OCI-LY7 (cell line): ENCODE measurements at regions not wholly inside any gene's neighbourhood (a gene's known extent, or its start where the extent isn't known, plus 50 kb on each side); places are given as distances from the start of the nearest gene placed in this dataset.
"Not testable (repeated sequence)": the region's sequence is repeated elsewhere in the genome, so short reads cannot be mapped to it uniquely, and the experiment has no call there.

Experiments used
- BruUV-seq: library from RNA; stranded (reverse); fragments of 400-500 nt; replicated peaks from 2 replicates; lab custom pipeline; 2021; lab: Mats Ljungman, UMichigan
- CTCF ChIA-PET: fragments of 300-600 bp; sonication (Branson Sonifier 250); formaldehyde crosslinking; loops from one replicate; lab custom pipeline; 2022; ENCODE audit warnings: antibody characterized with exemption; ENCODE audit not compliant: unreplicated experiment; lab: Charles Lee
- POLR2A ChIA-PET: fragments of 300-600 bp; sonication (Branson Sonifier 250); formaldehyde crosslinking; loops from one replicate; lab custom pipeline; 2022; ENCODE audit warnings: antibody characterized with exemption; lab: Charles Lee
- DNase-seq: peaks from one replicate; pipeline ENCODE4 v3.0.0-alpha.2; 2015; ENCODE audit warnings: low spot score
- H2AFZ ChIP-seq: fragments of 200-600 bp; sonication (generic), shearing (Covaris generic); 2 replicates; pipeline ENCODE4 v1.6.1; 2014; ENCODE audit warnings: mild to moderate bottlenecking, antibody characterized with exemption, low read length, moderate library complexity
- H3K27ac ChIP-seq: fragments of 200-600 bp; sonication (generic); 2 replicates; pipeline ENCODE4 v1.5.1; 2014; ENCODE audit warnings: mixed run types, low read depth, mild to moderate bottlenecking, moderate library complexity, low read length, inconsistent platforms; ENCODE audit not compliant: poor library complexity, severe bottlenecking
- H3K36me3 ChIP-seq: fragments of 200-600 bp; sonication (generic); 2 replicates; pipeline ENCODE4 v1.6.1; 2014; ENCODE audit warnings: mild to moderate bottlenecking, antibody characterized with exemption, low read length, moderate library complexity, mixed read lengths; ENCODE audit not compliant: insufficient read depth
- H3K4me1 ChIP-seq: fragments of 200-600 bp; sonication (generic); 2 replicates; pipeline ENCODE4 v1.5.1; 2014; ENCODE audit warnings: mild to moderate bottlenecking, low read length; ENCODE audit not compliant: insufficient read depth, poor library complexity, severe bottlenecking
- H3K4me2 ChIP-seq: fragments of 200-600 bp; sonication (generic); 2 replicates; pipeline ENCODE4 v1.6.1; 2014; ENCODE audit warnings: mild to moderate bottlenecking, low read length
- H3K4me3 ChIP-seq: fragments of 200-600 bp; sonication (generic); 2 replicates; pipeline ENCODE4 v1.5.1; 2014; ENCODE audit warnings: mild to moderate bottlenecking, low read depth, low read length; ENCODE audit not compliant: poor library complexity, severe bottlenecking
- H3K79me2 ChIP-seq: fragments of 200-600 bp; sonication (generic); 2 replicates; pipeline ENCODE4 v1.6.1; 2016; ENCODE audit warnings: low read depth, mild to moderate bottlenecking, low read length, moderate library complexity, mixed read lengths; ENCODE audit not compliant: insufficient read depth
- H3K9me2 ChIP-seq: fragments of 200-600 bp; sonication (generic); 2 replicates; pipeline ENCODE4 v1.6.1; 2016; ENCODE audit warnings: mild to moderate bottlenecking, low read length, mixed read lengths; ENCODE audit not compliant: insufficient read depth
- H3K9me3 ChIP-seq: fragments of 200-600 bp; sonication (generic); 2 replicates; pipeline ENCODE4 v1.6.1; 2014; ENCODE audit warnings: mild to moderate bottlenecking, mixed run types, low read length, mixed read lengths
- H4K20me1 ChIP-seq: fragments of 200-600 bp; sonication (generic); 2 replicates; pipeline ENCODE4 v1.6.1; 2014; ENCODE audit warnings: mild to moderate bottlenecking, antibody characterized with exemption, low read length, moderate library complexity, mixed read lengths; ENCODE audit not compliant: insufficient read depth
- CTCF ChIP-seq: fragments of 200-600 bp; sonication (generic); conservative IDR thresholded peaks from 2 replicates; pipeline ENCODE4 v1.5.1; 2014; ENCODE audit warnings: mild to moderate bottlenecking, antibody characterized with exemption, low read length, moderate library complexity, mixed read lengths
- EZH2phosphoT487 ChIP-seq: fragments of 200-600 bp; sonication (generic); IDR thresholded peaks from 2 replicates; pipeline ENCODE4 v1.6.1; 2018; ENCODE audit warnings: low read depth, borderline replicate concordance, mild to moderate bottlenecking, mixed run types, antibody characterized with exemption, low read length, moderate library complexity, mixed read lengths
- intact Hi-C: fragments of 100-400 bp; cut with micrococcal nuclease; formaldehyde crosslinking; loops from one replicate; pipeline ENCODE4 v1.10.0; 2022; ENCODE audit not compliant: unreplicated experiment

DNA sequence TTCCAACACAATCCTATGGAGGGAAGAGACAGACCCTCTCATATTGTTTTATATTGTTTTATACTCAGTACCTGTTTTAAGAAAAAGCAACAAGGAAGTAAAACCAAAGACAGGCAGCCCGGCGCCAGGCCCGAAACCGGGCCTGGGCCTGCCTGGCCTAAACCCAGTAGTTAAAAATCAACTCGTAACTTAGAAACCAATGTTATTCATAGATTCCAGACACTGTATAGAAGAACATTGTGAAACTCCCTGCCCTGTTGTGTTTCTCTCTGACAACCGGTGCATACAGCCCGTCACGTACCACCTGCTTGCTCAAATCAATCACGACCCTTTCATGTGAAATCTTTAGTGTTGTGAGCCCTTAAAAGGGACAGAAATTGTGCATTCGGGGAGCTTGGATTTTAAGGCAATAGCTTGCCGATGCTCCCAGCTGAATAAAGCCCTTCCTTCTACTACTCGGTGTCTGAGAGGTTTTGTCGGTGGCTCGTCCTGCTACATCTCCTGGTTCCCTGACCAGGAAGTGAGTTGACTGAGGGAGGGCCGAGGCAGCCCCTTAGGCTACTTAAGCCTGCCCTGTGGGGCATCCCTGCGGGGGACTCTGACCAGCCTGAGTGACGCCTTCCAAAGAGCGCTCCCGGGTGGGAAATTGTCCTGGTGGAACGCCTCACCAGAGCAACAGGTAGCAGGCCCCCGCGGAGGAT is 83.5 kb upstream of the ADGRA3 start:
- H3K36me3 ChIP-seq, H2AFZ ChIP-seq, H3K4me1 ChIP-seq, CTCF ChIA-PET, H3K4me2 ChIP-seq, DNase-seq, H3K27ac ChIP-seq, H3K79me2 ChIP-seq, H3K4me3 ChIP-seq, H3K9me2 ChIP-seq, H4K20me1 ChIP-seq, H3K9me3 ChIP-seq, POLR2A ChIA-PET, BruUV-seq, intact Hi-C loops: not testable (repeated sequence)

- H3K4me2 ChIP-seq, H3K79me2 ChIP-seq, intact Hi-C loops, H3K9me3 ChIP-seq, H2AFZ ChIP-seq, H3K4me1 ChIP-seq, BruUV-seq, H3K9me2 ChIP-seq, DNase-seq, POLR2A ChIA-PET, H3K27ac ChIP-seq, H4K20me1 ChIP-seq, CTCF ChIA-PET, H3K36me3 ChIP-seq, H3K4me3 ChIP-seq: not testable (repeated sequence)
These were observed 84.1 kb upstream of the ADGRA3 start for GRCh38 chr4:22599929-22600432.

DNA sequence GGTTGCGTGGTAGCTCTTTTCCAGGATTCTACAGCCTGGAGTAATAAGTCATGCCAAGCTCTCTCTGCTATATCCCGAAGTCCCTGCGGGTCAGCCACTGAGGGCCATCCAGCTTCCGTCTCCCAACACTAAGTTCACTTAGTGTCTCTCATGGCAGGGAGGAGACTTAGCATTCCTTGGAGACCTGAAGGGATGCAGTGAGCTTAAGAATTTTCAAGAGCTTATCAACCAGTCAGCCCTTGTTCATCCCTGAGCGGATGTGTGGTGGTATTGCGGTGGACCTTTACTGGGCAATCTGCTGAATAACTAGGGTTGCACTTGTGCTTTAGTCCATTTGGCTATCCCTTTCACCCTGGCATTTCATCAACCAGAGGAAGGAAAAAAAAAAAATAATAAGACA is 85.8 kb upstream of the ADGRA3 start:
- H4K20me1 ChIP-seq, H3K9me3 ChIP-seq, H3K4me2 ChIP-seq, H2AFZ ChIP-seq, H3K9me2 ChIP-seq, POLR2A ChIA-PET, intact Hi-C loops, H3K4me1 ChIP-seq, CTCF ChIA-PET, BruUV-seq, H3K27ac ChIP-seq, H3K4me3 ChIP-seq, H3K36me3 ChIP-seq, H3K79me2 ChIP-seq, DNase-seq: not testable (repeated sequence)

DNA sequence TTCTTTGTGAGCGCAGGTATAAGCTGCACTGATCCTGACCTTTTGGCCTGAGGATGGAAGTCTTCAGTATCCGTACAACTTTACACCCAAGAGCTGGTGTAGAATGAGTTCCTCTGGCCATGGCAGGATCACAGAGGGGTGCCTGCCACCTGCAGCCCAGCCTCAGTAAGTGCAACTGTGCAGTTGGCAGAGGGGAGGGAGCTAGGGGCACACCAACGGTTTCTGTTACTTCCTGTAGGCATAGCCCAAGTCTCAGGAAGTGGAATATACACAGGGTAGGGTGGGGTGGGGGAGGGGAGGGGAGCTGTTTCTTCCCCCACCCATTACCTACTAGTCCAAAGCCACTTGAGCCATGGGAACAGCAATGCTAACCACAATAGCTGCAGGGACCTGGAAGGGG is 85.4 kb upstream of the GBA3 start:
- Histone ChIP-seq H3K9me2 (no peaks in the 10 kb centered on the region), H3K27ac (no peak overlapping the region), H3K9me3 (no peaks in the 10 kb centered on the region), H2AFZ (no peak overlapping the region), H3K36me3 (no peaks in the 10 kb centered on the region), H3K4me1 (no peaks in the 10 kb centered on the region), H3K79me2 (no peaks in the 10 kb centered on the region), H4K20me1 (no peaks in the 10 kb centered on the region), H3K4me3 (no peak overlapping the region), H3K4me2 (no peak overlapping the region)
- BruUV-seq, result no TSS peak
- intact Hi-C loops, result no loop called here
- TF ChIP-seq CTCF (peak; percentile 29; the same call in 1 of the 2 replicates), EZH2phosphoT487 (no peak)
- ChIA-PET POLR2A (no interaction called here), CTCF (no interaction called here)
- DNase-seq, result peak; percentile 31

DNA sequence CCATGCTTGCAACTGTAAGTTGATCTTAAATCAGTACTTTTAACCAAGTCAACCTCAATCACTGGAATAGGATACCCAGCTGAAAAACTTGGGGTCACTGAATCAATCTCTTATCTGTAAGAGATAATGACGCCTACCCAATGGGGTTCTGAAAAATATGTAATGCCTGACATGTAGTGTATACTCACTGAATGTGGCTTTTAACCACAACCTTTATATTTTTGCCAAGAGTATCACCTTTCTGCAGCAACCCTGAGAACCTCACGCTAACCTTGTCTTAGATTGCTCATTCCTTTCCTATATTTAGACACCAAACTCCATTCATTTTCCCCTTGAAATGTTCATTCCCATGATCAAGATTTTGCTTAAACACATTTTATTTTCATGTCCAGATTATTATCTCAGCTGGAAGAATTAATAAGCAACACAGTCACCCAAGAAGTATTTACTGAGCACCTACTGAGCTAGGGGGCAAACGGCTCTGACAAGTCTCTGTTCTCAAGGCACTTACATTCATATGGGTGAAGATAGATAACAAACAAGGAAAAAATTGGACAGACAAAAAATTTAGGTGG is 82.7 kb upstream of the GBA3 start:
- H3K9me2 ChIP-seq, DNase-seq, H3K27ac ChIP-seq, BruUV-seq, H2AFZ ChIP-seq, H3K79me2 ChIP-seq, H3K36me3 ChIP-seq, H3K4me1 ChIP-seq, intact Hi-C loops, POLR2A ChIA-PET, H4K20me1 ChIP-seq, H3K4me3 ChIP-seq, CTCF ChIA-PET, H3K9me3 ChIP-seq, H3K4me2 ChIP-seq: not testable (repeated sequence)
